Activated CD4-positive, alpha-beta T cell treated with anti-CD3 and anti-CD28 coated beads, Interleukin-2, Interleukin-6, amounts not matched to agents 100 ng/mL and 50 ng/mL, durations not matched to agents 16 hours and 8 hours (primary cell): ENCODE measurements at regions not wholly inside any gene's neighbourhood (a gene's known extent, or its start where the extent isn't known, plus 50 kb on each side); places are given as distances from the start of the nearest gene placed in this dataset.

Experiments
- DNase-seq: peaks from one replicate; pipeline ENCODE4 v3.0.0-alpha.2; 2020

DNA sequence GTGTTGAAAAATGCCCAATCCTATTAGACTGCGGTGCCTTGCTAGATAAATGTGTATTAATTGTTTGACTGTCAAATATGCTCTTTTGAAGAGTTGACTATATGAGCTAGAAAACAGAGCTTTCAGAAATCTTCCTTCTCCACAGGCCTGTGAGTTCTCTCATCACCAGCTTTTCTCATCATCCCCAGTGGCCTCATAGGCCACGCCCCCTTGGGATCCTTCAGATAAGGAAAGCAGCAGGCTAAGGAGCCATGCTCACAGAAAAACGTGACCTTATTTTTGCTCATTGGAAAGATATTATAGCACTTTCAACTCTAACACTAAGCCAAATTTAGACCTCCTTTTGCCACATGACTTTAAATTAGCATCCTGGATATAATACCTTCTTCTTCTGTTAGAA is 514.4 kb upstream of the ARRDC4 start:
- DNase-seq, result no peak

DNA sequence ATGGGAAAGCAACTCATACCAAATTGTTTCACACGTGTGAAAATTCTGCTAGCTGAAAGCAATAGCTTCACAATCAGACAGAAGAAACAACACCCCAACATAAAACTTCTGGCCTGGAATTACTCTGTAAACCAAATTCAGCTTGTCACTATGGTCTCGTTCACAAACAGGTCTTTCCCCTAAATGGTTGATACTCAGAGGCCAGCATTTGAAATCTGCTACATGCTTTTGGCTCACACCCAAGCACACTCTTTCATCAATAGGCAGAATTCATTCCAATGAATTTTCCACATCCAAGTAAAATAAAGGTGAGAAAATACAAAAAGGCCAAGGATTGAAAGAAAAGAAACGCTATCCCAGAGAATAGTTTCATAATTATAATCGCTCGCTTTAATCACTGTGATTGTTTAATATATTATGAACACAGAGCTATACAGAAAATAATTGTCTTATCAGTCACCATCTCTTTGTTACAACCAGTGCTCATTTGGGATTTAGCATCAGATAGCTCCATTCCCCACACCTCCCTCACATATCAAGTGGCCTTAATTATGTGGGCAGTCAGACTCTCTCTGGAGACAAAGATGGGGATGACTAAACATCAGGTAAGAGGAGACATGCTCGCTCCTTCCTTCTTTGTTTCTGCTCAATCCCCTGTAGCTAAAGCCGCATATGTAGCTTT is 503.8 kb upstream of the ARRDC4 start:
- no peak for DNase-seq

GRCh38 chr15:97457203-97457847 is 503.2 kb upstream of the ARRDC4 start:
- DNase-seq, result no peak

- no peak for DNase-seq
Measured at GRCh38 chr15:97459771-97460170, 500.7 kb upstream of the ARRDC4 start.

- DNase-seq, result no peak
Measured at GRCh38 chr15:97461226-97461625, 499.3 kb upstream of the ARRDC4 start.

GRCh38 chr15:97463696-97464095 is 496.8 kb upstream of the ARRDC4 start:
- no peak for DNase-seq

GRCh38 chr15:97470417-97470816 is 490.1 kb upstream of the ARRDC4 start:
- no peak for DNase-seq

DNA sequence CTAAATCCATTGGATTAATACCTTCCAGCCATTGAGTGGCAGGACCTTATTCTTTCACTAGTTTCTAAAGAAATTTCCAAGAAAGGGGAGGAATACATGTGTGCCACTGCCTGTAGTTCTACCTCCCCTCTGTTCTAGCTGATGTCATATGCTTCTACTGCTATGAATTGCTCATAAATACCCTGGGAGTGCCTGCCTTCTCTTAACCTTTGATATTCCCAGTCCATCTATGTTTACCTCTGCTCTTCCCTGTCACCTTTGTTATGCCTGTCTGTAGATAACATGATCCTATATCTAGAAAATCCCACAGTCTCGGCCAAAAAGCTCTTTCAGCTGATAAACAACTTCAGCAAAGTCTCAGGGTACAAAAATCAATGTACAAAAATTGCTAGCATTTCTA is 486.9 kb upstream of the ARRDC4 start:
- no peak for DNase-seq

DNA sequence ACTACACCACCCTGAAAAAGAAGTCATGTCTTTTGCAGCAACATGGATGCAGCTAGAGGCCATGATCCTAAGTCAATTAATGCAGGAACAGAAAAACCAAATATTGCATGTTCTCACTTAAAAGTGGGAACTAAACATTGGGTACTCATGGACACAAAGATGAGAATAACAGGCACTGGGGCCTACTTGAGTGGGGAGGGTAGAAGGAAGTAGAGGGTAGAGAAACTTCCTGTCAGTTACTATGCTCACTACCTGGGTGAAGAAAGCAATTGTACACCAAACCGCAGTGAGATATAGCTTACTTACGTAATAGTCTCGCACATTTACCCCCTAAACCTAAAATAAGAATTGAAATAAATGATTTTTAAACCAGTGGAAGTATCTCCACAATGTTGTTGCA is 480.5 kb upstream of the ARRDC4 start:
- no peak for DNase-seq

- DNase-seq, result no peak
Measured at GRCh38 chr15:97482521-97482920, 478.0 kb upstream of the ARRDC4 start.

DNA sequence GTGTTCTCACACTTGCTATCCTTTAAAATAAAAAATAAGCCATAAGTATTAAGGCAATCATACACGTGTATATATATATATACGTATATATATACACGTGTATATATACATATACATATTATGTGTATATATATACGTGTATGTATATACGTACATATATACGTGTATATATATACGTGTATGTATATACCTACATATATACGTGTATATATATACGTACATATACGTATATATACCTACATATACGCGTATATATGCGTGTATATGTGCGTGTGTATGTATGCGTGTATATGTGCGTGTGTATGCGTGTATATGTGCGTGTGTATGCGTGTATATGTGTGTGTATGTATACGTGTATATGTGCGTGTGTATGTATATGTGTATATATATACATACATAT is 477.3 kb upstream of the ARRDC4 start:
- no peak for DNase-seq

- DNase-seq, result no peak
Measured at GRCh38 chr15:97490429-97490828, 470.1 kb upstream of the ARRDC4 start.

DNA sequence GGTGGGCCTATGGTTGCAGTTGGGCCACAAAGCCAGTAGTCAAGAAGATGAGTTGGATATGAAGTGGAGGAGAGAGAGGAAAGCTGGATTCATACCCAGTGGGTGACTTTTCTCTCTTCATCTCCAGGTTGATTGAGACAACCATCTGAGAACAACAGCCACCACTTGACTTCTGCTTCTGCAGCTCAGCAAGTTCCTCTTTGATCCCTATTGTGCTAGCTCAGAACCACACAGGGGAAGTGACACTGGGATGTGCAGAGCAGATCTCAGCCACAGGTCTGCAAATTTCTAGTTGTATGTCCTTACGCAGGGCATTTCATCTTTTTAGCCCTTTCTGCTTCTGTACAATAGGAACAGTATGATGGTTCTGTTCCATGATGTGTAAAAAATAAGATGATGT is 459.2 kb upstream of the ARRDC4 start:
- DNase-seq, result no peak

DNA sequence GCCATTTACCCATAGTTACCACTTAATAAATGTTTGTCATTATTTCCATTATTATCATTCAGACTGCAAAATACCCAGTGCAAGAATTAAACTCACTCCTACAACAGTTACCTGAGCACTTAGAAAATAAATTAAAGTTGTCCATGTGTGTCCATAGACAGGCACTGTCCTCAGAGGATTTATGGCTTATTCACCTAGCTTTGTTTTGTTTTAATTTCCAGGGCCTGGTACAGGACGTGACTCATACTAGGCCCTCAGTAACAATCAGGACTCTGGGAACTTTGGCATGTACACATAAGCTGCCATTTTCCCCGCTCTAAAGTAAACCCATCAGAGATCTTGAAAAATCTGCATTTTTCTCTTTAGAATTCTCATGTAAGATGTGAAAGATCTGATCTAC is 458.5 kb upstream of the ARRDC4 start:
- DNase-seq, result no peak

DNA sequence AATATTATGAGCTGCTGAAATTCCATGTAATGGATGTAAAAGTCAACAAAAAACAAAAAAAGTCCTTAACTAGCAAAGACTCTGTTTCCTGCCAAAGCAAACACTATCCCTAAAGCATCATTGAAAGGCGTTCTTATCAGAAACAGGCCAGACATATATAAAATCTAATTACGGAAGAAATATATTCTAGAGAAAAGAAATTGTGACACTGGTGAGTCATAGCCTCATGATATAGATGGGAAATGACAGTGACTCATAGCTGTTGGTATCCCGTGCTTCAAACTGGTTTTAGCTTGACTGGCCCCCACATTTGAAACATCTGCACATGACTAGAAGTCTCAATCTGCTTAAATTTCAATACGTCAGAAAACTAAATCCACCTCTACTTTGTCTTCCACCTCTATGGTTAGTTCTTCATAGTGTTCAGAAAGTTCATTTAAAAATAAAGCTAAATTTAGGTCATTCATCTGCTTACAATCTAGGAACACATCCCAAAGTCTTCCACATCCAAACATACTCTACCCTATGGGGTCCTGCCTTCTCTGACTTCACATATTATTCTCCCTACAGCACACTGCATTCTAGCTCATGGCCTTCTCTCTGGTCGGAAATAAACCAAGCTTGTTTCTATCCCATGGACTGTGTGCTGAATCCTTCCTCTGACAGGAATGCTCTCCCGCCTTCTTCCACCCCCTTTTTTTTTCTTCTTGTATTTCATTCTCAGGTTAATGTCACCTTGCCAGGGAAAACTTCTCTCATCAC is 456.3 kb upstream of the ARRDC4 start:
- DNase-seq, result no peak

DNA sequence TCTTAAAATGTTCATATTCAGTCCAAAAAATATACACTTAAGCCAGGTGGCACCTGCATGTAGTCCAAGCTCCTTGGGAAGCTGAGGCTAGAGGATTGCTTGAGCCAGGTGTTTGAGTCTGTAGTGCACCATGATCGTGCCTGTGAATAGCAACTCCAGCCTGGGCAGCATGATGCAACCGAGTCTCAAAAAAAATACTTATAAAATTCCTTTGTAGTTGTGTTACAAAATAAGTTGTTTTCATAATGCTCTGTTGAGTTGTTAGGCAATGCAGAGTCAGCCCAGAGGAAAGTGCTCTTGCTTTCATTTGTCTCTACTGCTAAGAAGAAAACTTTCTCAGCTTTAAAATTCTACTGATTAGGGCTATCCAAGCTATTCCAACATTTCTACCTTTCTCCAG is 442.8 kb upstream of the ARRDC4 start:
- DNase-seq, result no peak

- no peak for DNase-seq
Measured at GRCh38 chr15:97520689-97521088, 439.8 kb upstream of the ARRDC4 start.

GRCh38 chr15:97521381-97522285 is 438.9 kb upstream of the ARRDC4 start:
- DNase-seq, result no peak

DNA sequence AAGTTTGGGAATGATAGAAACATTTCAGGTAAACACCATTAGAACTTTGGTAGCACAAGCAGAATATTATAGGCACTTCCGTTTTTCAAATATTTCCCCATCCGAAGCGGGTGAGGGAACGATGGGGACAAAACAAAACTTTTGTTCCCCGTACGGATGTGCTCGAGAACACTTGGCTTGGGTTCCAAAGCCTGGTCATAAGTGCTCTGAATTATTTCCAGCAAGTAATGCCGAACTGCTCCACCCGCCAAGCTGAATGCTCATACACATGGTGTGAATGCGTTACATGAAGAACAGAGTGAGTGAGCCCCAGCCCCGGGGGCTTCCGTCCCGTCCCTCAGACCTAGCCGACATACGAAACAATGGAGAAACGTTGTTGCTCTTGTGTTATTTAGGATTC is 438.2 kb upstream of the ARRDC4 start:
- DNase-seq, result no peak

GRCh38 chr15:97525809-97526208 is 434.7 kb upstream of the ARRDC4 start:
- no peak for DNase-seq

DNA sequence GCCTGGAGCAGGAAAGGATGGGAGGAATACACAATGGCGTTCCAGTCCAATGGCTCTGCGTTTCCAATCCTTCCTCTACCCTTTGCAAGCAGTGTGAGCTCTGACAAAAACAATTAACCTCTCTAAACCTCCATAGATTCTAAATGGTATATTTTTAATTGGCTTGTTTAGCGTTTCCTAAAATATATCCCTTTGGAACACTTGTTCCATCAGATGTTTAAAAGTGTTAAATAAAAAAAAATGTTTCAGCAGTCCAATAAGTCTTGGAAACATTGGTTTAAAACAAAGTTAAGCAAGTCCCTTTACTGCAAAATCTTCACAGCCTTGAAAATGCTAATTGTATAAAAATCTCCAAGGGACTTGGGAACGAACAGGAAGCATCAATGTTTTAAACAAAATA is 432.3 kb upstream of the ARRDC4 start:
- no peak for DNase-seq

GRCh38 chr15:97545799-97546198 is 414.7 kb upstream of the ARRDC4 start:
- no peak for DNase-seq

GRCh38 chr15:97547381-97547780 is 413.1 kb upstream of the ARRDC4 start:
- no peak for DNase-seq
